Liver (tissue), 8 donors: ENCODE measurements at regions not wholly inside any gene's neighbourhood (a gene's known extent, or its start where the extent isn't known, plus 50 kb on each side); places are given as distances from the start of the nearest gene placed in this dataset.
"Not testable (repeated sequence)": the region's sequence is repeated elsewhere in the genome, so short reads cannot be mapped to it uniquely, and the experiment has no call there.

ENCODE experiments used
- DNase-seq: peaks from one replicate; pipeline ENCODE4 v3.0.0-alpha.2; 2017; ENCODE audit warnings: low spot score
- H3K27ac ChIP-seq, 2 donors: one replicate each; pipeline ENCODE4 v1.7.0; 2013; ENCODE audit warnings: inconsistent platforms in 2 of 2, low read length in 2 of 2, control low read depth in 1 of 2, low read depth in 1 of 2, mild to moderate bottlenecking in 1 of 2
- H3K27me3 ChIP-seq, 4 donors: one replicate each; pipeline versions ENCODE4 v1.6.1 to v1.7.0; 2013; ENCODE audit warnings: low read length in 3 of 4, inconsistent platforms in 1 of 4, mild to moderate bottlenecking in 1 of 4, moderate library complexity in 1 of 4; ENCODE audit not compliant: control insufficient read depth in 4 of 4, insufficient read depth in 4 of 4
- H3K36me3 ChIP-seq, 4 donors: one replicate each; pipeline versions ENCODE4 v1.6.1 to v1.7.0; 2013; ENCODE audit warnings: low read length in 3 of 4, mild to moderate bottlenecking in 3 of 4, low read depth in 1 of 4, moderate library complexity in 1 of 4; ENCODE audit not compliant: control insufficient read depth in 4 of 4, insufficient read depth in 3 of 4
- H3K4me1 ChIP-seq, 4 donors: one replicate each; pipeline versions ENCODE4 v1.6.1 to v1.7.0; 2013; ENCODE audit warnings: low read length in 3 of 4, mild to moderate bottlenecking in 3 of 4, moderate library complexity in 1 of 4; ENCODE audit not compliant: control insufficient read depth in 4 of 4, insufficient read depth in 4 of 4
- H3K4me3 ChIP-seq, 3 donors: one replicate each; pipeline versions ENCODE4 v1.6.1 to v1.7.0; 2013; ENCODE audit warnings: low read length in 3 of 3, control low read depth in 1 of 3, low read depth in 1 of 3, mild to moderate bottlenecking in 1 of 3
- H3K9ac ChIP-seq, 2 donors: one replicate each; pipeline ENCODE4 v1.7.0; 2013; ENCODE audit warnings: low read length in 2 of 2, mild to moderate bottlenecking in 2 of 2, moderate library complexity in 2 of 2, control low read depth in 1 of 2, low read depth in 1 of 2
- H3K9me3 ChIP-seq, 4 donors: one replicate each; pipeline versions ENCODE4 v1.6.1 to v1.7.0; 2013; ENCODE audit warnings: low read length in 3 of 4; ENCODE audit not compliant: control insufficient read depth in 4 of 4
- EGR1 ChIP-seq, 2 donors: IDR thresholded peaks; 2 replicates each; pipeline ENCODE4 v1.6.1; 2016 to 2018; ENCODE audit warnings: antibody characterized with exemption in 2 of 2, low read depth in 2 of 2
- FOXA1 ChIP-seq: IDR thresholded peaks from 2 replicates; pipeline ENCODE4 v1.6.1; 2016; ENCODE audit warnings: antibody characterized with exemption
- FOXA2 ChIP-seq: IDR thresholded peaks from 2 replicates; pipeline ENCODE4 v1.6.1; 2016; ENCODE audit warnings: antibody characterized with exemption
- GABPA ChIP-seq, 2 donors: IDR thresholded peaks in 1 of 2; conservative IDR thresholded peaks in 1 of 2; 2 replicates each; pipeline ENCODE4 v1.6.1; 2016; ENCODE audit warnings: antibody characterized with exemption in 2 of 2, mild to moderate bottlenecking in 1 of 2, moderate library complexity in 1 of 2
- HNF4A ChIP-seq, 2 donors: conservative IDR thresholded peaks; 2 replicates each; pipeline ENCODE4 v1.6.1; 2016; ENCODE audit warnings: antibody characterized with exemption in 2 of 2, mild to moderate bottlenecking in 2 of 2
- HNF4G ChIP-seq: IDR thresholded peaks from 2 replicates; pipeline ENCODE4 v1.6.1; 2016; ENCODE audit warnings: antibody characterized with exemption
- JUND ChIP-seq, 2 donors: IDR thresholded peaks; 2 replicates each; pipeline ENCODE4 v1.6.1; 2016; ENCODE audit warnings: antibody characterized with exemption in 2 of 2
- NR2F2 ChIP-seq: IDR thresholded peaks from 2 replicates; pipeline ENCODE4 v1.6.1; 2016; ENCODE audit warnings: antibody characterized with exemption
- RAD21 ChIP-seq, 2 donors: IDR thresholded peaks; 2 replicates each; pipeline ENCODE4 v1.6.1; 2016; ENCODE audit warnings: antibody characterized with exemption in 2 of 2, mild to moderate bottlenecking in 2 of 2
- RXRA ChIP-seq, 2 donors: IDR thresholded peaks; 2 replicates each; pipeline ENCODE4 v1.6.1; 2017 to 2018; ENCODE audit warnings: antibody characterized with exemption in 2 of 2, mild to moderate bottlenecking in 1 of 2
- SP1 ChIP-seq: IDR thresholded peaks from 2 replicates; pipeline ENCODE4 v1.6.1; 2018; ENCODE audit warnings: antibody characterized with exemption, mild to moderate bottlenecking
- TAF1 ChIP-seq: conservative IDR thresholded peaks from 2 replicates; pipeline ENCODE4 v1.6.1; 2016; ENCODE audit warnings: antibody characterized with exemption, mild to moderate bottlenecking
- YY1 ChIP-seq: IDR thresholded peaks from 2 replicates; pipeline ENCODE4 v1.6.1; 2016; ENCODE audit warnings: antibody characterized with exemption, mild to moderate bottlenecking
- WGBS: extraction: QIAGEN DNeasy Blood & Tissue Kit; methylation state at CpG from one replicate; pipeline ENCODE4 v1.1.7; 2013; 5-methylcytosine and 5-hydroxymethylcytosine counted together
- TF ChIP-seq, protein P1 (sequence below): IDR thresholded peaks from 2 replicates; pipeline ENCODE4 v1.6.1; 2016; ENCODE audit warnings: antibody characterized with exemption
- TF ChIP-seq, protein P2 (sequence below): IDR thresholded peaks from 2 replicates; pipeline ENCODE4 v1.6.1; 2016; ENCODE audit warnings: antibody characterized with exemption
- TF ChIP-seq, protein P3 (sequence below): fragments of 150-350 bp; IDR thresholded peaks from 2 replicates; pipeline ENCODE4 v1.5.1; 2017; ENCODE audit warnings: improper control_type of control experiment, low read depth, low read length; ENCODE audit not compliant: missing input control
- TF ChIP-seq, protein P4 (sequence below): IDR thresholded peaks from 2 replicates; pipeline ENCODE4 v1.6.1; 2016; ENCODE audit warnings: antibody characterized with exemption, mild to moderate bottlenecking
- TF ChIP-seq, protein P5 (sequence below): IDR thresholded peaks from 2 replicates; pipeline ENCODE4 v1.6.1; 2016; ENCODE audit warnings: antibody characterized with exemption
- donor health status: healthy.
- donor health status: healthy.
- donor health status: healthy.
- donor health status: healthy.
- donor health status: healthy.

DNA sequence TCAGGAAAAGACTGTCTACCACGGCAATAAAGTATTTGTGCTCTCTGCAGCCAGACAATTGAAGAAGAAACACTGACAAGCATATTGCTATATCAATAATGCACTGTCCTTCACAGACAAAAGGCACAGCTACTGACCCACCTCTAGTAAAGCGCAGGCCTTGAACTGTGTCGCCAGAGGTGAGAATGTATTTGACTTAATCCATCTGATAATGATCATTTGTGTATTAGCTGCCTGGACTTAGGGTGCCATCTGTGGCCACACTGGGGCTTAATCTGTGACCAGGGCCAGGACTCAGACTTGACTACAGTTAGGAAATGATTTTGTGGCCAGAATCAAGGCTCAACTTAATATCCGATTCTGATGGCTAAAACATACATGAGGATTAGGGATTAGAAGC, 260.4 kb downstream of the SMARCA1 start:
- no peak for DNase-seq
- no peaks in the 10 kb centered on the region for H3K4me1 ChIP-seq
- no peaks in the 10 kb centered on the region for H3K36me3 ChIP-seq
- no peak overlapping the region for H3K27ac ChIP-seq
- WGBS: 63% methylated on average over 4 of the region's 4 CpGs
- no peak overlapping the region for H3K9ac ChIP-seq
- H3K4me3 ChIP-seq: no peak overlapping the region
- H3K27me3 ChIP-seq: no peaks in the 10 kb centered on the region
- no peak for TF ChIP-seq YY1
- no peak for TF ChIP-seq HNF4G
- TF ChIP-seq SP1: no peak
- no peak for TF ChIP-seq EGR1 (IDR thresholded peaks at IDR 0.05; ENCODE audit: low read depth in 2 of 2)
- TF ChIP-seq NR2F2: no peak
- TF ChIP-seq GABPA (IDR thresholded peaks at IDR 0.05 in 1 of 2, conservative IDR thresholded peaks at IDR 0.05 in 1 of 2): no peak
- TF ChIP-seq FOXA2: no peak
- no peak for TF ChIP-seq HNF4A (conservative IDR thresholded peaks at IDR 0.05)
- TF ChIP-seq RAD21 (IDR thresholded peaks at IDR 0.05): no peak
- TF ChIP-seq, protein P1, sequence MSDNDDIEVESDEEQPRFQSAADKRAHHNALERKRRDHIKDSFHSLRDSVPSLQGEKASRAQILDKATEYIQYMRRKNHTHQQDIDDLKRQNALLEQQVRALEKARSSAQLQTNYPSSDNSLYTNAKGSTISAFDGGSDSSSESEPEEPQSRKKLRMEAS: no peak
- TF ChIP-seq, protein P2, sequence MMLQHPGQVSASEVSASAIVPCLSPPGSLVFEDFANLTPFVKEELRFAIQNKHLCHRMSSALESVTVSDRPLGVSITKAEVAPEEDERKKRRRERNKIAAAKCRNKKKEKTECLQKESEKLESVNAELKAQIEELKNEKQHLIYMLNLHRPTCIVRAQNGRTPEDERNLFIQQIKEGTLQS: no peak
- no peak for TF ChIP-seq TAF1
- TF ChIP-seq RXRA (IDR thresholded peaks at IDR 0.05): no peak
- no peak for TF ChIP-seq FOXA1
- TF ChIP-seq, protein P3, sequence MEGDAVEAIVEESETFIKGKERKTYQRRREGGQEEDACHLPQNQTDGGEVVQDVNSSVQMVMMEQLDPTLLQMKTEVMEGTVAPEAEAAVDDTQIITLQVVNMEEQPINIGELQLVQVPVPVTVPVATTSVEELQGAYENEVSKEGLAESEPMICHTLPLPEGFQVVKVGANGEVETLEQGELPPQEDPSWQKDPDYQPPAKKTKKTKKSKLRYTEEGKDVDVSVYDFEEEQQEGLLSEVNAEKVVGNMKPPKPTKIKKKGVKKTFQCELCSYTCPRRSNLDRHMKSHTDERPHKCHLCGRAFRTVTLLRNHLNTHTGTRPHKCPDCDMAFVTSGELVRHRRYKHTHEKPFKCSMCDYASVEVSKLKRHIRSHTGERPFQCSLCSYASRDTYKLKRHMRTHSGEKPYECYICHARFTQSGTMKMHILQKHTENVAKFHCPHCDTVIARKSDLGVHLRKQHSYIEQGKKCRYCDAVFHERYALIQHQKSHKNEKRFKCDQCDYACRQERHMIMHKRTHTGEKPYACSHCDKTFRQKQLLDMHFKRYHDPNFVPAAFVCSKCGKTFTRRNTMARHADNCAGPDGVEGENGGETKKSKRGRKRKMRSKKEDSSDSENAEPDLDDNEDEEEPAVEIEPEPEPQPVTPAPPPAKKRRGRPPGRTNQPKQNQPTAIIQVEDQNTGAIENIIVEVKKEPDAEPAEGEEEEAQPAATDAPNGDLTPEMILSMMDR: no peak
- TF ChIP-seq, protein P4, sequence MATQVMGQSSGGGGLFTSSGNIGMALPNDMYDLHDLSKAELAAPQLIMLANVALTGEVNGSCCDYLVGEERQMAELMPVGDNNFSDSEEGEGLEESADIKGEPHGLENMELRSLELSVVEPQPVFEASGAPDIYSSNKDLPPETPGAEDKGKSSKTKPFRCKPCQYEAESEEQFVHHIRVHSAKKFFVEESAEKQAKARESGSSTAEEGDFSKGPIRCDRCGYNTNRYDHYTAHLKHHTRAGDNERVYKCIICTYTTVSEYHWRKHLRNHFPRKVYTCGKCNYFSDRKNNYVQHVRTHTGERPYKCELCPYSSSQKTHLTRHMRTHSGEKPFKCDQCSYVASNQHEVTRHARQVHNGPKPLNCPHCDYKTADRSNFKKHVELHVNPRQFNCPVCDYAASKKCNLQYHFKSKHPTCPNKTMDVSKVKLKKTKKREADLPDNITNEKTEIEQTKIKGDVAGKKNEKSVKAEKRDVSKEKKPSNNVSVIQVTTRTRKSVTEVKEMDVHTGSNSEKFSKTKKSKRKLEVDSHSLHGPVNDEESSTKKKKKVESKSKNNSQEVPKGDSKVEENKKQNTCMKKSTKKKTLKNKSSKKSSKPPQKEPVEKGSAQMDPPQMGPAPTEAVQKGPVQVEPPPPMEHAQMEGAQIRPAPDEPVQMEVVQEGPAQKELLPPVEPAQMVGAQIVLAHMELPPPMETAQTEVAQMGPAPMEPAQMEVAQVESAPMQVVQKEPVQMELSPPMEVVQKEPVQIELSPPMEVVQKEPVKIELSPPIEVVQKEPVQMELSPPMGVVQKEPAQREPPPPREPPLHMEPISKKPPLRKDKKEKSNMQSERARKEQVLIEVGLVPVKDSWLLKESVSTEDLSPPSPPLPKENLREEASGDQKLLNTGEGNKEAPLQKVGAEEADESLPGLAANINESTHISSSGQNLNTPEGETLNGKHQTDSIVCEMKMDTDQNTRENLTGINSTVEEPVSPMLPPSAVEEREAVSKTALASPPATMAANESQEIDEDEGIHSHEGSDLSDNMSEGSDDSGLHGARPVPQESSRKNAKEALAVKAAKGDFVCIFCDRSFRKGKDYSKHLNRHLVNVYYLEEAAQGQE: no peak
- TF ChIP-seq JUND (IDR thresholded peaks at IDR 0.05): no peak
- TF ChIP-seq, protein P5, sequence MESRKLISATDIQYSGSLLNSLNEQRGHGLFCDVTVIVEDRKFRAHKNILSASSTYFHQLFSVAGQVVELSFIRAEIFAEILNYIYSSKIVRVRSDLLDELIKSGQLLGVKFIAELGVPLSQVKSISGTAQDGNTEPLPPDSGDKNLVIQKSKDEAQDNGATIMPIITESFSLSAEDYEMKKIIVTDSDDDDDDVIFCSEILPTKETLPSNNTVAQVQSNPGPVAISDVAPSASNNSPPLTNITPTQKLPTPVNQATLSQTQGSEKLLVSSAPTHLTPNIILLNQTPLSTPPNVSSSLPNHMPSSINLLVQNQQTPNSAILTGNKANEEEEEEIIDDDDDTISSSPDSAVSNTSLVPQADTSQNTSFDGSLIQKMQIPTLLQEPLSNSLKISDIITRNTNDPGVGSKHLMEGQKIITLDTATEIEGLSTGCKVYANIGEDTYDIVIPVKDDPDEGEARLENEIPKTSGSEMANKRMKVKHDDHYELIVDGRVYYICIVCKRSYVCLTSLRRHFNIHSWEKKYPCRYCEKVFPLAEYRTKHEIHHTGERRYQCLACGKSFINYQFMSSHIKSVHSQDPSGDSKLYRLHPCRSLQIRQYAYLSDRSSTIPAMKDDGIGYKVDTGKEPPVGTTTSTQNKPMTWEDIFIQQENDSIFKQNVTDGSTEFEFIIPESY: no peak
- no peaks in the 10 kb centered on the region for H3K9me3 ChIP-seq

DNA sequence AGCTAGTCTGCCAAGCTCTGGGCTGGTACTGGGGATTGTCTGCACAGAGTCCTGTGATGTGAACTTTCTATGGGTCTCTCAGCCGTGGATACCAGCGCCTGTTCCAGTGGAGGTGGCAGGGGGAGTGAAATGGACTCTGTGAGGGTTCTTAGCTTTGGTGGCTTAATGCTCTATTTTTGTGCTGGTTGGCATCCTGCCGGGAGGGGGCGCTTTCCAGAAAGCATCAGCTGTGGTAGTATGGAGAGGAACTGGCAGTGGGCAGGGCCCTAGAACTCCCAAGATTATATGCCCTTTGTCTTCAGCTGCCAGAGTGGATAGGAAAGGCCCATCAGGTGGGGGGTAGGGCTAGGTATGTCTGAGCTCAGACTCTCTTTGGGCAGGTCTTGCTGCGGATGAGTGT, 267.8 kb downstream of the SMARCA1 start:
- H3K4me3 ChIP-seq, H3K9ac ChIP-seq, H3K27ac ChIP-seq, H3K4me1 ChIP-seq, H3K36me3 ChIP-seq, DNase-seq, H3K27me3 ChIP-seq, H3K9me3 ChIP-seq: not testable (repeated sequence)
- WGBS: 96% methylated on average over 5 of the region's 5 CpGs
